ENCODE measurements at regions not wholly inside any gene's neighbourhood (a gene's known extent, or its start where the extent isn't known, plus 50 kb on each side); places are given as distances from the start of the nearest gene placed in this dataset.
"Not testable (repeated sequence)": the region's sequence is repeated elsewhere in the genome, so short reads cannot be mapped to it uniquely, and the experiment has no call there.

DNA sequence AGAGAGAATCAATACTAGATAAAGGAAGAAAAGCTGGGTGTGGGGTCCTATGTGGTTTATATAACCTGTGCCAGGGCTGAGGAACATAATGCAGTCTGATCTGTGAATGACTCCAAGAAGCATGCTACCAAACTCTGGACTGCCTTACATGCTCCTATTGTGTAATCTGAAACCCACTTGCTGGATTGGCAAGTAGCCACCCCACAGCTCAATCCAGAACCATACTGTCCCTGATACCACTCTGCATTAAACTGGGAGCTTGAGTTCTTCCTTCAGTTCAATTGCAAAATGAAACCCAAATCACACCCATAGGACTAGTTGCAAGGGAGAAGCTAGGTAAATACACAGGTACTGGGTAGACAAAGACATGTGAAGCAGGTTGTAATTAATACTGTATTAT lies 115.4 kb upstream of the NEGR1 start:
- Mint-ChIP-seq H3K27ac (no peak overlapping the region), H3K27me3 (no peaks in the 10 kb centered on the region), H3K9me3 (peaks cover 0 to 8% (median 0%) of the 10 kb centered on the region in 11 donors), H3K4me1 (peaks cover 0 to 2% (median 0%) of the 10 kb centered on the region in 7 donors), H3K36me3 (no peaks in the 10 kb centered on the region), H3K4me3 (no peak overlapping the region)
- no peaks in the 10 kb centered on the region for H3K4me1 ChIP-seq (ENCODE audit: control insufficient read depth in 2 of 2, insufficient read depth in 2 of 2, low read length in 2 of 2)
- no peak overlapping the region for H3K27ac ChIP-seq (ENCODE audit: low read depth, low read length)
- DNase-seq, result no peak
- no peaks in the 10 kb centered on the region for H3K36me3 ChIP-seq (ENCODE audit: control insufficient read depth in 2 of 3, insufficient read depth in 3 of 3, low read length in 3 of 3)
- no peaks in the 10 kb centered on the region for H3K27me3 ChIP-seq (ENCODE audit: control insufficient read depth in 2 of 2, insufficient read depth in 2 of 2, low read length in 2 of 2)
- no peaks in the 10 kb centered on the region for H3K9me3 ChIP-seq (ENCODE audit: control insufficient read depth in 2 of 3, low read length in 3 of 3)
- POLR2A ChIA-PET, result no interaction called here
- no peak overlapping the region for H3K4me3 ChIP-seq (ENCODE audit: low read length)
- intact Hi-C loops (cut with micrococcal nuclease), result no loop called here
- ATAC-seq, result no peak
- CTCF ChIA-PET, result no interaction called here

- no peaks in the 10 kb centered on the region for H3K4me1 ChIP-seq (ENCODE audit: control insufficient read depth in 2 of 2, insufficient read depth in 2 of 2, low read length in 2 of 2)
- POLR2A ChIA-PET, result interaction anchor here (1.0 kb wide), 1 partner anchor 124 kb away, joined by 4 read pairs; no protein-coding TSS in a partner anchor
- Mint-ChIP-seq H3K27ac (no peak overlapping the region), H3K36me3 (peaks cover 0 to 4% (median 0%) of the 10 kb centered on the region in 5 donors), H3K27me3 (no peaks in the 10 kb centered on the region), H3K4me1 (peaks cover 0 to 2% (median 0%) of the 10 kb centered on the region in 7 donors), H3K4me3 (no peak overlapping the region), H3K9me3 (peaks cover 0 to 10% (median 2%) of the 10 kb centered on the region in 11 donors)
- intact Hi-C loops (cut with micrococcal nuclease), result no loop called here
- no peaks in the 10 kb centered on the region for H3K36me3 ChIP-seq (ENCODE audit: control insufficient read depth in 2 of 3, insufficient read depth in 3 of 3, low read length in 3 of 3)
- no peaks in the 10 kb centered on the region for H3K9me3 ChIP-seq (ENCODE audit: control insufficient read depth in 2 of 3, low read length in 3 of 3)
- no peak overlapping the region for H3K27ac ChIP-seq (ENCODE audit: low read depth, low read length)
- no peak overlapping the region for H3K4me3 ChIP-seq (ENCODE audit: low read length)
- CTCF ChIA-PET, result no interaction called here
- ATAC-seq, result no peak
- no peak for DNase-seq
- H3K27me3 ChIP-seq (ENCODE audit: control insufficient read depth in 2 of 2, insufficient read depth in 2 of 2, low read length in 2 of 2), result no peaks in the 10 kb centered on the region
These were observed 112.1 kb upstream of the NEGR1 start for GRCh38 chr1:72394457-72394856.

GRCh38 chr1:72379072-72379471 lies 96.7 kb upstream of the NEGR1 start:
- CTCF ChIA-PET, result no interaction called here
- ATAC-seq, result no peak

GRCh38 chr1:72375226-72375625 lies 92.9 kb upstream of the NEGR1 start:
- Mint-ChIP-seq H3K4me1 (no peaks in the 10 kb centered on the region), H3K27me3 (no peaks in the 10 kb centered on the region), H3K27ac (no peak overlapping the region), H3K9me3 (peaks cover 0 to 9% (median 0%) of the 10 kb centered on the region in 11 donors), H3K4me3 (no peak overlapping the region), H3K36me3 (peaks cover 0 to 3% (median 0%) of the 10 kb centered on the region in 5 donors)
- Histone ChIP-seq H3K27ac (ENCODE audit: low read depth, low read length) (no peak overlapping the region), H3K27me3 (ENCODE audit: control insufficient read depth in 2 of 2, insufficient read depth in 2 of 2, low read length in 2 of 2) (no peaks in the 10 kb centered on the region), H3K36me3 (ENCODE audit: control insufficient read depth in 2 of 3, insufficient read depth in 3 of 3, low read length in 3 of 3) (no peaks in the 10 kb centered on the region), H3K4me3 (ENCODE audit: low read length) (no peak overlapping the region), H3K4me1 (ENCODE audit: control insufficient read depth in 2 of 2, insufficient read depth in 2 of 2, low read length in 2 of 2) (no peaks in the 10 kb centered on the region), H3K9me3 (ENCODE audit: control insufficient read depth in 2 of 3, low read length in 3 of 3) (no peaks in the 10 kb centered on the region)
- no peak for ATAC-seq
- no peak for DNase-seq
- CTCF ChIA-PET, result no interaction called here
- POLR2A ChIA-PET, result no interaction called here
- intact Hi-C loops (cut with micrococcal nuclease), result no loop called here

More at GRCh38 chr1:72379072-72379471, 96.7 kb upstream of the NEGR1 start:
- POLR2A ChIA-PET, result no interaction called here
- intact Hi-C loops (cut with micrococcal nuclease), result no loop called here
- Histone ChIP-seq H3K4me1 (ENCODE audit: control insufficient read depth in 2 of 2, insufficient read depth in 2 of 2, low read length in 2 of 2) (no peaks in the 10 kb centered on the region), H3K27ac (ENCODE audit: low read depth, low read length) (no peak overlapping the region), H3K4me3 (ENCODE audit: low read length) (no peak overlapping the region), H3K36me3 (ENCODE audit: control insufficient read depth in 2 of 3, insufficient read depth in 3 of 3, low read length in 3 of 3) (no peaks in the 10 kb centered on the region), H3K9me3 (ENCODE audit: control insufficient read depth in 2 of 3, low read length in 3 of 3) (no peaks in the 10 kb centered on the region), H3K27me3 (ENCODE audit: control insufficient read depth in 2 of 2, insufficient read depth in 2 of 2, low read length in 2 of 2) (no peaks in the 10 kb centered on the region)
- no peak for DNase-seq
- no peak overlapping the region for H3K27ac Mint-ChIP-seq
- no peaks in the 10 kb centered on the region for H3K36me3 Mint-ChIP-seq
- H3K27me3 Mint-ChIP-seq, result no peaks in the 10 kb centered on the region
- H3K4me3 Mint-ChIP-seq, result no peak overlapping the region
- peaks cover 0 to 11% (median 0%) of the 10 kb centered on the region in 11 donors for H3K9me3 Mint-ChIP-seq
- H3K4me1 Mint-ChIP-seq, result no peaks in the 10 kb centered on the region

- ChIA-PET CTCF (no interaction called here), POLR2A (no interaction called here)
- Histone ChIP-seq H3K27ac (ENCODE audit: low read depth, low read length) (no peak overlapping the region), H3K27me3 (ENCODE audit: control insufficient read depth in 2 of 2, insufficient read depth in 2 of 2, low read length in 2 of 2) (no peaks in the 10 kb centered on the region), H3K4me1 (ENCODE audit: control insufficient read depth in 2 of 2, insufficient read depth in 2 of 2, low read length in 2 of 2) (no peaks in the 10 kb centered on the region), H3K36me3 (ENCODE audit: control insufficient read depth in 2 of 3, insufficient read depth in 3 of 3, low read length in 3 of 3) (no peaks in the 10 kb centered on the region), H3K4me3 (ENCODE audit: low read length) (no peak overlapping the region), H3K9me3 (ENCODE audit: control insufficient read depth in 2 of 3, low read length in 3 of 3) (no peaks in the 10 kb centered on the region)
- Mint-ChIP-seq H3K27ac (no peak overlapping the region), H3K4me1 (peaks cover 0 to 5% (median 0%) of the 10 kb centered on the region in 7 donors), H3K9me3 (peaks cover 0 to 15% (median 0%) of the 10 kb centered on the region in 11 donors), H3K36me3 (peaks cover 0 to 3% (median 0%) of the 10 kb centered on the region in 5 donors), H3K4me3 (no peak overlapping the region), H3K27me3 (no peaks in the 10 kb centered on the region)
- intact Hi-C loops (cut with micrococcal nuclease), result no loop called here
- ATAC-seq, result no peak
- no peak for DNase-seq
These were observed 89.1 kb upstream of the NEGR1 start for GRCh38 chr1:72371259-72372035.

- H3K27ac Mint-ChIP-seq; intact Hi-C loops (cut with micrococcal nuclease); H3K4me3 ChIP-seq (ENCODE audit: low read length): not testable (repeated sequence)
These were observed 88.5 kb upstream of the NEGR1 start for GRCh38 chr1:72370836-72371235.

More at GRCh38 chr1:72370836-72371235, 88.5 kb upstream of the NEGR1 start:
- H3K4me1 ChIP-seq (ENCODE audit: control insufficient read depth in 2 of 2, insufficient read depth in 2 of 2, low read length in 2 of 2); H3K4me1 Mint-ChIP-seq; CTCF ChIA-PET; H3K36me3 ChIP-seq (ENCODE audit: control insufficient read depth in 2 of 3, insufficient read depth in 3 of 3, low read length in 3 of 3); DNase-seq; H3K27me3 ChIP-seq (ENCODE audit: control insufficient read depth in 2 of 2, insufficient read depth in 2 of 2, low read length in 2 of 2); H3K4me3 Mint-ChIP-seq; H3K27ac ChIP-seq (ENCODE audit: low read depth, low read length); ATAC-seq; H3K36me3 Mint-ChIP-seq; POLR2A ChIA-PET; H3K9me3 ChIP-seq (ENCODE audit: control insufficient read depth in 2 of 3, low read length in 3 of 3); H3K27me3 Mint-ChIP-seq: not testable (repeated sequence)
- peaks cover 0 to 15% (median 0%) of the 10 kb centered on the region in 11 donors for H3K9me3 Mint-ChIP-seq
